ENCODE measurements at regions not wholly inside any gene's neighbourhood (a gene's known extent, or its start where the extent isn't known, plus 50 kb on each side); places are given as distances from the start of the nearest gene placed in this dataset.
"Not testable (repeated sequence)": the region's sequence is repeated elsewhere in the genome, so short reads cannot be mapped to it uniquely, and the experiment has no call there.

DNA sequence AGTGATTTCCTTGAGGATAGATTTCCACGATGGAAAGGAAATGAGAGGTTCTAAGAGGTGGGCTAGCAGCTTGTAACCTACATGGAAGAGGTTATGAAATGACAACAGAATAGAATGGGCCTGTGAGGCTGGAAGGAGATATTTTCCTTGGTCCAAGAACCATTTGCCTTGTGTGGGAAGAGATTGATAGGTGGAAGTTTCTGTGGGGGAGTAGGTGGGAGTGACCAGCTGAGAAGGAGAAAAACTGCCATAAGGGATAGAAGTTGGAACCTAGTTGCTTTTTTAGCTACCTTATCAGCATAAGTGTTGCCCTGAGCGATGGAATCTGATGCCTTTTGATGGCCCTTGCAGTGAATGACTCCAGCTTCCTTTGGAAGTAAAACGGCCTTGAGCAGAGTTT is 60.4 kb upstream of the NAA35 start:
- DNase-seq (ENCODE audit: low spot score), result not testable (repeated sequence)

DNA sequence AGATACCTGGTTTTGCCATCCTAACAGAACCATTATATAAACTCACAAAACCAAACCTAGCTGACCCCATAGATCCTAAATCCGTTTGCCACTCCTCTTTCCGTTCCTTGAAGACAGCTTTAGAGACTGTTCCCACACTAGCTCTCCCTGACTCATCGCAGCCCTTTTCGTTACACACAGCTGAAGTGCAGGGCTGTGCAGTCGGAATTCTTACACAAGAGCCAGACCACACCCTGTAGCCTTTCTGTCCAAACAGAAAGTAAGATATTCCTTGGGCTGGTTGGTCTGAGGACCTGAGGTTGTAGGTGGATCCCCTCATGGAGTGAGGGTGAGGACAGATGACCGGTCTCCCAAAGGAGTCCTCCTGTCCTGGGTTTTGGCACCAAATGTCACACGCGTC is 56.7 kb upstream of the NAA35 start:
- DNase-seq (ENCODE audit: low spot score), result no peak

DNA sequence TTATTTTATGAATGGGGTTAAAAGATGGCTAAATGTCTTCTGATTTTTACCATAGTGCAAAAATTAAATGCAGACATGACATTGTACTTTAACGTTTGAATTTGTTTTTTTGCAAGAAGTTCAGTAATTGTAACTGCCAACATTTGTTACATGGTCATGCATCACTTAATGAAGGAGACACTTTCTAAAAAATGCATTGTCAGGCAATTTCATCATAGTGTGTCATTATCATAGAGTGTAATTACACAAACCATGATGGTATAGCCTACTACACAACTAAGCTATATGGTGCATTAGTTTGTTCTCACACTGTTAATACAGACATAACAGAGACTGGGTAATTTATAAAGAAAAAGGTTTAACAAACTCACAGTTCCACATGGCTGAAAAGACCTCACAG is 50.0 kb upstream of the NAA35 start:
- no peak for DNase-seq (ENCODE audit: low spot score)
